HG02571 (cell line): ENCODE measurements at regions not wholly inside any gene's neighbourhood (a gene's known extent, or its start where the extent isn't known, plus 50 kb on each side); places are given as distances from the start of the nearest gene placed in this dataset.
A peak's percentile ranks its signal among the peaks of the same experiment; 100 is the strongest.

Experiments
- ATAC-seq: cut with Tn5 transposase; IDR thresholded peaks from one replicate; pipeline ENCODE4 v1.9.1; 2021; ENCODE audit warnings: mild to moderate bottlenecking, moderate library complexity; ENCODE audit not compliant: unreplicated experiment

- ATAC-seq = peak; percentile 40
Observed at GRCh38 chr1:212557739-212558692, 50.5 kb upstream of the ATF3 start.

- ATAC-seq = peak; percentile 85
Observed at GRCh38 chr1:212558693-212559480, 49.7 kb upstream of the ATF3 start.
